BJ (cell line): ENCODE measurements at regions not wholly inside any gene's neighbourhood (a gene's known extent, or its start where the extent isn't known, plus 50 kb on each side); places are given as distances from the start of the nearest gene placed in this dataset.

ENCODE experiments used
- CTCF ChIA-PET: fragments of 350-600 bp; formaldehyde crosslinking; extraction: SDS; loops from one replicate; lab custom pipeline; 2021; ENCODE audit warnings: antibody characterized with exemption, inconsistent platforms; lab: Yijun Ruan, JAX
- POLR2A ChIA-PET: fragments of 300-600 bp; sonication (Branson Sonifier 250); formaldehyde crosslinking; extraction: SDS; loops from one replicate; lab custom pipeline; 2021; ENCODE audit warnings: antibody characterized with exemption; lab: Charles Lee
- DNase-seq: peaks from one replicate; pipeline ENCODE4 v3.0.0-alpha.2; 2011; ENCODE audit warnings: low read depth
- H3K27me3 ChIP-seq: 2 replicates; pipeline ENCODE4 v1.6.0; 2011; ENCODE audit warnings: low read length; ENCODE audit not compliant: control insufficient read depth, insufficient read depth
- H3K36me3 ChIP-seq: 2 replicates; pipeline ENCODE4 v1.5.1; 2011; ENCODE audit warnings: low read length; ENCODE audit not compliant: control insufficient read depth, insufficient read depth
- H3K4me3 ChIP-seq: 2 replicates; pipeline ENCODE4 v1.5.1; 2011; ENCODE audit warnings: low read depth, mild to moderate bottlenecking, control low read depth, low read length
- TF ChIP-seq, protein P1 (sequence below): IDR thresholded peaks from 2 replicates; pipeline ENCODE4 v1.5.1; 2011; ENCODE audit warnings: low read depth, mild to moderate bottlenecking, control low read depth, inconsistent platforms, low read length, moderate library complexity; ENCODE audit not compliant: insufficient read depth

DNA sequence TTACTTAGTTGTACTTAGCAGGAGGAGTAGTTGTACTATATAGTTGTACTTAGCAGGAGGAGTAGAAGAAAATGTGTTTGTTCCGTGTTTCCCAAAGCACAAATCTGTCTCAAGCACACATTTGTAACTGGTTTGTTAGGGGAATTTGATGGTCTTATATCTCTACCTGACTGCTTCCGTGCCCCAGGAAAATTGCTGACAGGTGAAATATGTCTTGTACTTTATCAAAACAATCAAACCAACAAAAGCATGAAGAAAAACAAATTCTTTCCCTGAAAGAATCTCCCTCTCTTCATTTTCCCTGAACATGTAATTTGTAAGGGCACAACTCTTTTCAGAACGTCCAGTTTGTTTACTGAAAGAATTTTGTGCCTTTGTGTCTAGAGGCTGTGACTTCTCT lies 106.6 kb upstream of the RGS17 start:
- H3K4me3 ChIP-seq = no peak overlapping the region
- TF ChIP-seq, protein P1, sequence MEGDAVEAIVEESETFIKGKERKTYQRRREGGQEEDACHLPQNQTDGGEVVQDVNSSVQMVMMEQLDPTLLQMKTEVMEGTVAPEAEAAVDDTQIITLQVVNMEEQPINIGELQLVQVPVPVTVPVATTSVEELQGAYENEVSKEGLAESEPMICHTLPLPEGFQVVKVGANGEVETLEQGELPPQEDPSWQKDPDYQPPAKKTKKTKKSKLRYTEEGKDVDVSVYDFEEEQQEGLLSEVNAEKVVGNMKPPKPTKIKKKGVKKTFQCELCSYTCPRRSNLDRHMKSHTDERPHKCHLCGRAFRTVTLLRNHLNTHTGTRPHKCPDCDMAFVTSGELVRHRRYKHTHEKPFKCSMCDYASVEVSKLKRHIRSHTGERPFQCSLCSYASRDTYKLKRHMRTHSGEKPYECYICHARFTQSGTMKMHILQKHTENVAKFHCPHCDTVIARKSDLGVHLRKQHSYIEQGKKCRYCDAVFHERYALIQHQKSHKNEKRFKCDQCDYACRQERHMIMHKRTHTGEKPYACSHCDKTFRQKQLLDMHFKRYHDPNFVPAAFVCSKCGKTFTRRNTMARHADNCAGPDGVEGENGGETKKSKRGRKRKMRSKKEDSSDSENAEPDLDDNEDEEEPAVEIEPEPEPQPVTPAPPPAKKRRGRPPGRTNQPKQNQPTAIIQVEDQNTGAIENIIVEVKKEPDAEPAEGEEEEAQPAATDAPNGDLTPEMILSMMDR = no peak
- H3K27me3 ChIP-seq = no peaks in the 10 kb centered on the region
- ChIA-PET POLR2A (no interaction called here), CTCF (no interaction called here)
- DNase-seq = no peak
- H3K36me3 ChIP-seq = no peaks in the 10 kb centered on the region

DNA sequence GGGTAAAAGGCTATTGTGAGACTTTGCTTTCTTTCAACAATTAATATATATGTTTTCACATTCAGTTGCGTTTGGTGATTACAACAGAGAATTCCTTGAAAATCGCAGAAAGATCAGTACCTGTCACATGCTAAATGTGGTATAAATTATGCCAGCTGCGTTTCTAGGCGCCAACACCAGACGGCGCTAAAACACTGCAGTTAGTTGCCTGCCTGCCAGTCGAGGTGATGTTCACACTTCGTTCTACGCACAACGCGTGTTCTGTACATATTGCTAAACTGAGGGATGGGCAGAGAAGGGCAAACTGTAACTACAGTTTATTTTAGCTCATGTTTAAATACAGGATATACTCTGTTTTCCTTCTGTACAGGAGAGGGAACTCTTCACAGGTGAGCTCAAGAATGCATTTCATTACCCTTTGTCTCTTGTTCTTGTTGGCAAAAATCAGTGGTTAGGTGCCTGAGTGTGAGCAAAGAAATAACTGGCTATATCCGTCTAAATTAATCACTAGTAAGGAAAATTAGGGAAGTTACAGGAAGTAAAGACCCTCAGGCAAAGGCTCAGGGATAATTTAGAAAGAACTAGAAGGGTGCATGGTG lies 100.1 kb upstream of the RGS17 start:
- DNase-seq = no peak
- TF ChIP-seq, protein P1 = peak; percentile 74
- Histone ChIP-seq H3K36me3 (no peaks in the 10 kb centered on the region), H3K27me3 (no peaks in the 10 kb centered on the region), H3K4me3 (no peak overlapping the region)
- ChIA-PET POLR2A (no interaction called here), CTCF (interaction anchor here (1.2 to 2.2 kb wide), 3 partner anchors 9 to 17 kb away, joined by 3 to 8 read pairs (median 8); no protein-coding TSS in a partner anchor)

DNA sequence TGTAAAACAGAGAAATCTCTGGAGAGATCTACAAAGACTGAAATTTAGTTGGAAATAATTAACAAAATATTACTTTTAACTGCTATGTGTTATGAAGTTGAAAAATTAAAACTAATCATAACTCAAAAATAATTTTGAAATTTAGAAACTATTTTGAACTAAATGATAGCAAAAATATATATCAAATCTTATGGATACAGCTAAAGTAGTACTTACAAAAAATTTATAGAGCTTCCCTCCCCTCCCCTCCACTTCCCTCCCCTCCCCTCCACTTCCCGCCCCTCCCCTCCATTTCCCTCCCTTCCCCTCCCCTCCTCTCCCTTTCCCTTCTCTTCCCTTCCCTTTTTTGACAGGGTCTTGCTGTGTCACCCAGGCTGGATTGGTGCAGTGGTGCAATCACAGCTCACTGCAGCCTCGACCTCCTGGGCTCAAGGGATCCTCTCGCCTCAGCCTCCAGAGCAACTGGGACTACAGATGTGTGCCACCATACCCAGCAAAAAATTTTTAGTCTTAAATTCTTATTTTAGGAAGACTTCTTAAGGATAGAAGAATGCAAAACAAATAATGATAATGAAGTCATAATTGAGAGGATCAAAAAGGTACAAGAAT lies 87.2 kb upstream of the RGS17 start:
- H3K4me3 ChIP-seq = no peak overlapping the region
- TF ChIP-seq, protein P1 = no peak
- CTCF ChIA-PET = interaction anchor here (1.7 kb wide), 1 partner anchor 12 kb away, joined by 8 read pairs; no protein-coding TSS in a partner anchor
- POLR2A ChIA-PET = no interaction called here
- H3K27me3 ChIP-seq = no peaks in the 10 kb centered on the region
- H3K36me3 ChIP-seq = no peaks in the 10 kb centered on the region
- DNase-seq = no peak

DNA sequence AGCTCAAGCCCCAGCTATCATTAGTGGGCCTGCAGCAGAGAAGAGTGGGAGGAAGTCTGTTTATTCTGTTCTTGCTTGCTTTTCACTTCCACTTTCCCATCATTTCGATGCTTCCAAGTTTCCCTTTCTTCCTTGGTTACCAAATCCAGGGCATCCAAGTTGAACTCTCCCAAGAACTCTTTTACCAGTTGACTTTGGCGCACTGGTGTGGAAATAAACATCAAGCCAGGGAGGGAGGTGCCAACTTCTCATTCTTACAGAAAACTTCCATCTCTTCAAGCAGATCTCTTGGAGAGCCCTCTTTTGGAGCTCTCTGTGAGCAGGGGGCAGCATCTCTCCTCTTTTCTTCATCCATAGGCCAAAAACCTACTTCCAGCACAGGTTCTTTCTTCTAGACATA lies 85.7 kb upstream of the RGS17 start:
- DNase-seq = no peak
- TF ChIP-seq, protein P1 = no peak
- Histone ChIP-seq H3K4me3 (no peak overlapping the region), H3K27me3 (no peaks in the 10 kb centered on the region), H3K36me3 (no peaks in the 10 kb centered on the region)
- ChIA-PET CTCF (no interaction called here), POLR2A (no interaction called here)

DNA sequence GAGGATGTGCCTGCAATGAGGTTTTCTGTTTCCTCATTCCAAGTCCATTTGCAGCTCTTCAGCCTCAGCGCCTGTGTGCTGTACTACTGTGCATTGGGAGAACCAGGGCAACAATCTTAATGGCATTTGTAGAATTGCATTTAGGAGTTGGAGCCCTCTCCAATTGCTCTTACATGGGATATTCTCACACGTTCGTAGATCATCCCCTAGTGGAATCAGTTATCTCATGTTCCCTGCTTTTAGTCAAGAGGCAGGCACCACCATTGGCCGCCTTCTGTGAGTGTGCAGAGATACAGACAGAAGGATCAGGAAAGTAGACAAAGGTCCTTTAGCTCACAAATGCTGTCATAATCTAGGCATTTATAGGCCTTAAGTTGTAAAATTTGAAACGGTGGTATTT lies 84.2 kb upstream of the RGS17 start:
- no peak for DNase-seq
- Histone ChIP-seq H3K36me3 (no peaks in the 10 kb centered on the region), H3K4me3 (no peak overlapping the region), H3K27me3 (no peaks in the 10 kb centered on the region)
- ChIA-PET POLR2A (no interaction called here), CTCF (no interaction called here)
- TF ChIP-seq, protein P1 = no peak
